Lower lobe of right lung (tissue), 2 donors: ENCODE measurements at regions not wholly inside any gene's neighbourhood (a gene's known extent, or its start where the extent isn't known, plus 50 kb on each side); places are given as distances from the start of the nearest gene placed in this dataset.
"Not testable (repeated sequence)": the region's sequence is repeated elsewhere in the genome, so short reads cannot be mapped to it uniquely, and the experiment has no call there.

Experiments
- ATAC-seq, 2 donors: fragments of 200-7000 bp; cut with Tn5 transposase; one replicate each; pipeline ENCODE4 v1.9.1; 2020 to 2022; ENCODE audit warnings: mild to moderate bottlenecking in 2 of 2, moderate library complexity in 2 of 2
- DNase-seq: peaks from one replicate; pipeline ENCODE4 v3.0.0-alpha.2; 2020
- H3K27ac ChIP-seq: fragments of 200-600 bp; one replicate; pipeline ENCODE4 v1.8.0; 2022
- H3K27me3 ChIP-seq: fragments of 200-600 bp; one replicate; pipeline ENCODE4 v1.8.0; 2022; ENCODE audit warnings: low read depth
- H3K36me3 ChIP-seq: fragments of 200-600 bp; one replicate; pipeline ENCODE4 v1.8.0; 2022; ENCODE audit warnings: mild to moderate bottlenecking
- H3K4me1 ChIP-seq: fragments of 200-600 bp; one replicate; pipeline ENCODE4 v1.8.0; 2022
- H3K4me3 ChIP-seq: fragments of 200-600 bp; one replicate; pipeline ENCODE4 v1.8.0; 2022; ENCODE audit warnings: mild to moderate bottlenecking
- H3K9me3 ChIP-seq: fragments of 200-600 bp; one replicate; pipeline ENCODE4 v1.8.0; 2022
- intact Hi-C: fragments of 100-400 bp; cut with DNase I; formaldehyde crosslinking; loops from one replicate; pipeline ENCODE4 v1.11.0; 2022
- TF ChIP-seq, protein P1 (sequence below): fragments of 200-600 bp; IDR thresholded peaks from one replicate; pipeline ENCODE4 v1.8.0; 2022; ENCODE audit warnings: antibody characterized with exemption, mild to moderate bottlenecking
- donor health status: DM: no; HTN: yes; CAD: no; lungs with severe emphysema.

DNA sequence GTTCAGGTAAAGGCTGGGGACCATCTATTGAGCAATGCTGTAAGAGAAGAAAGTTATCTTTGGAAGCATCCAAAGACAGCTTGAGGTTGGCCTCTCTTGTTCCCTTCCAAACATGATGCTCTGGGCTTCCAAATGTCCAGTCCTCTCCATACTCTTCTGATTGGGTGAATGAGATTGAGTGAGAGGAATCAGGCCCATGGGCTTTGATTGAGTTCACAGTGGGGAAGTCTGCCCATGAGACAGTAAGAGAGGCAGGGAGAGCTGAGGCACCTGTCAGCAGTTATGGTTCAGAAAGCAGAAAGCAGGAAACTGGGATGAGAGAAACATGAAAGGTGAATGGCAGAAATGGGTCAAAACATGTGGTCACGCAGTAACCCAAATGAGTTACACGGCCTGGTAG lies 1006.9 kb downstream of the VRK1 start:
- intact Hi-C loops, result no loop called here
- Histone ChIP-seq H3K4me1 (no peaks in the 10 kb centered on the region), H3K36me3 (no peaks in the 10 kb centered on the region), H3K27me3 (no peaks in the 10 kb centered on the region), H3K4me3 (no peak overlapping the region), H3K27ac (no peak overlapping the region), H3K9me3 (no peaks in the 10 kb centered on the region)
- DNase-seq (no peak), ATAC-seq (no peak)
- TF ChIP-seq, protein P1, sequence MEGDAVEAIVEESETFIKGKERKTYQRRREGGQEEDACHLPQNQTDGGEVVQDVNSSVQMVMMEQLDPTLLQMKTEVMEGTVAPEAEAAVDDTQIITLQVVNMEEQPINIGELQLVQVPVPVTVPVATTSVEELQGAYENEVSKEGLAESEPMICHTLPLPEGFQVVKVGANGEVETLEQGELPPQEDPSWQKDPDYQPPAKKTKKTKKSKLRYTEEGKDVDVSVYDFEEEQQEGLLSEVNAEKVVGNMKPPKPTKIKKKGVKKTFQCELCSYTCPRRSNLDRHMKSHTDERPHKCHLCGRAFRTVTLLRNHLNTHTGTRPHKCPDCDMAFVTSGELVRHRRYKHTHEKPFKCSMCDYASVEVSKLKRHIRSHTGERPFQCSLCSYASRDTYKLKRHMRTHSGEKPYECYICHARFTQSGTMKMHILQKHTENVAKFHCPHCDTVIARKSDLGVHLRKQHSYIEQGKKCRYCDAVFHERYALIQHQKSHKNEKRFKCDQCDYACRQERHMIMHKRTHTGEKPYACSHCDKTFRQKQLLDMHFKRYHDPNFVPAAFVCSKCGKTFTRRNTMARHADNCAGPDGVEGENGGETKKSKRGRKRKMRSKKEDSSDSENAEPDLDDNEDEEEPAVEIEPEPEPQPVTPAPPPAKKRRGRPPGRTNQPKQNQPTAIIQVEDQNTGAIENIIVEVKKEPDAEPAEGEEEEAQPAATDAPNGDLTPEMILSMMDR, result no peak

GRCh38 chr14:97806891-97807290 lies 1009.7 kb downstream of the VRK1 start:
- Histone ChIP-seq H3K4me1 (no peaks in the 10 kb centered on the region), H3K27me3 (no peaks in the 10 kb centered on the region), H3K4me3 (no peak overlapping the region), H3K9me3 (no peaks in the 10 kb centered on the region), H3K27ac (no peak overlapping the region), H3K36me3 (no peaks in the 10 kb centered on the region)
- ATAC-seq (no peak), DNase-seq (no peak)
- TF ChIP-seq, protein P1, result no peak
- intact Hi-C loops, result no loop called here

- DNase-seq, ATAC-seq, H3K4me1 ChIP-seq, H3K9me3 ChIP-seq, H3K36me3 ChIP-seq, H3K27ac ChIP-seq, H3K4me3 ChIP-seq, H3K27me3 ChIP-seq, intact Hi-C loops: not testable (repeated sequence)
These were observed 1011.4 kb downstream of the VRK1 start for GRCh38 chr14:97808541-97808940.

GRCh38 chr14:97813556-97813955 lies 1016.4 kb downstream of the VRK1 start:
- H3K27ac ChIP-seq, result no peak overlapping the region
- DNase-seq, result no peak
- H3K36me3 ChIP-seq, result no peaks in the 10 kb centered on the region
- no peak overlapping the region for H3K4me3 ChIP-seq
- no peaks in the 10 kb centered on the region for H3K4me1 ChIP-seq
- H3K9me3 ChIP-seq, result no peaks in the 10 kb centered on the region
- ATAC-seq, result no peak
- intact Hi-C loops, result no loop called here
- no peaks in the 10 kb centered on the region for H3K27me3 ChIP-seq
- TF ChIP-seq, protein P1, result no peak

- intact Hi-C loops, result no loop called here
- Histone ChIP-seq H3K9me3 (no peaks in the 10 kb centered on the region), H3K27me3 (no peaks in the 10 kb centered on the region), H3K4me1 (no peaks in the 10 kb centered on the region), H3K36me3 (no peaks in the 10 kb centered on the region), H3K4me3 (no peak overlapping the region), H3K27ac (no peak overlapping the region)
- TF ChIP-seq, protein P1, result no peak
- no peak for DNase-seq
- ATAC-seq, result no peak
These were observed 1023.6 kb downstream of the VRK1 start for GRCh38 chr14:97820781-97821180.

- no peaks in the 10 kb centered on the region for H3K27me3 ChIP-seq
- DNase-seq (no peak), ATAC-seq (no peak)
- no peaks in the 10 kb centered on the region for H3K9me3 ChIP-seq
- no peak overlapping the region for H3K4me3 ChIP-seq
- H3K4me1 ChIP-seq, result no peaks in the 10 kb centered on the region
- no peaks in the 10 kb centered on the region for H3K36me3 ChIP-seq
- TF ChIP-seq, protein P1, result no peak
- H3K27ac ChIP-seq, result no peak overlapping the region
- intact Hi-C loops, result no loop called here
These were observed 1027.0 kb downstream of the VRK1 start for GRCh38 chr14:97824218-97824617.
